Activated CD4-positive, CD25-positive, alpha-beta regulatory T cell treated with anti-CD3 and anti-CD28 coated beads, Interleukin-2, amount 50 U/mL, for 72 hours (primary cell): ENCODE measurements at regions not wholly inside any gene's neighbourhood (a gene's known extent, or its start where the extent isn't known, plus 50 kb on each side); places are given as distances from the start of the nearest gene placed in this dataset.

Experiments used
- DNase-seq: peaks from one replicate; pipeline ENCODE4 v3.0.0; 2021

DNA sequence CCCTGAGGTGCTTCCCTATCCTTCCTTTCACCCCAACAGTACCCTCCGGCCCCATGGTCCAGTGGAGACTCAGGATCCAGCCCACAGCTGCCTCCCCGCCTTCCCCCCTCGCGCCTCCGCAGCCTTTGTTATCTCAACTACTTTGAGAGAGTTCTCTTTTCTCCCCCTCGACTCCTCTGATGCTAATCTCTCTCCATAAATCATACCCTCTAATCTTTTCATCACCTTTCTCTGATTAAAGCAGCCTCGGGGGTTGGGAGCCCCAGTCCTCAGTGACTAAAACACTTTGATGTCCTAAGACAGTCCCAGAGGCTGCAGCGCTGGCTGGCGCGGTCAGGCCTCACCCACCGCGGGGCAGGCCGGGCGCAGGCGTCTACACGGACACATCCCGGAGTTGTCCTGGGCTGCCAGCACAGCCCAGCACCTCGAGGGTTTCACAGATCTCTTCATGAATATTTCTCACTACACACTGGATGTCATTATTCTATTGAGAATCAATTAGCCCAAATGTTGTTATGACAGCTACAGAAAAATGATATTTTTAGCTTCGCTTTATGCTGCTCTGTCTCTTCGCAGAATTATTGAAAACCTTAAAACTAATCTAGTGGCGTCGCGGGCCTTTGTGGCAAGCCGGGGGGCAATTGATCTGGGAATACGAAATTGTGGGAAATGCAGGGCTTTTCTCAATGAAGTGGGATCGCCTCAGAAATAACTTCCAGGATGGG, 289.5 kb downstream of the RRAGC start:
- no peak for DNase-seq

DNA sequence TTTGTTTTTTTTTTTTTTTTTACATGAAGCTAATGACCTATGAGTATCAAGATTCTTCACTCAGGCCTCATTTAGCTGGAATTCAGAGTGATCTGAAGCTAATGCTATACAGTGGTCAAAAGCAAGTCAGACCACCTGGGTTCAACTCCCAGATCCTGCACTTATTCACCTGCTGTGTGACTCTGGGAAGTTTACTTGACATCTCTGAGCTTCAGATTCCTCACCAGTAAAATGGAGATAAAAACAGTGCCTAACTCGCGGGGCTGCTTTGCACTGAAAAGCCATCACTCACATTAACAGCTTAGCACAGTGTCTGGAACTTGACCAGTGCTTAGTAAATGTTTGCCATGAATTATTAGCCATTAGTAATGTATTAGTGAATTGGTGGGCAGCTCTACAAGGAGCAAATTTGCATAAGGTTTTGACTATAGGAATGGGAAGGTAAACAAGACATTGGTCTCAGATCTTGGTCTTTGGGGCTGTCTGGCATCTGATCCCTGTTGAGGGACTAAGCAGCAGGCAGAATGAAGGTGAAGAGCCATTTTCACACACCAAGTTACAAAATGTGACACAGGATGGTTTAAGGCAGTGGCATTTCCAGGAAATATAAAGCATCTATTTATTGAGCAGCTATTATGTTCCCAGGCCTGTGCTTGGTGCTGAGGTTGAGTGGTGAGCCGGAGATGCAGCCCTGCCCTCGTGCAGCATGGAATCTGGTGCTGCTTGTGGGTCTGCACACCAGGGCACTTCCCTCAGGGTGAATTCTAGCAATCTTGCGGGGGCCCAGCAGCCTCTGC, 291.3 kb downstream of the RRAGC start:
- DNase-seq = no peak

DNA sequence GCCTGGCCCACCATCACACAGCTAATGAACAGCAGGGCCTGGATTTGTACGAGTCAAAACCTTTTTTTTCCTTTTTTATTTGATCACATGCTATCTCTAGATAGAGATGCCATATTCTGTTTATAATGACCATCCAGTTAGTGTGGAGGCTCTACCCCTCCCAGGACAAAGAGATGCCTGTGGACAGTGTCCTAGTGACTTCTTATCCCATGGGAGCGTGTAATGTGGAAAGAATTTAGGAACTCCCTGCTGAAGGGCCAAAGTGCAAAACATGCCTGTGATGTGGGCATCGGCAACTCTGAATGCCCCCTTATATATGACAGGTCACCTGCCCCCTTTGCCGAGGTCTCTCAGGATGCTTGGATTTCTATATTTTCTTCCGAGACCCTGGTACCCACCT, 292.2 kb downstream of the RRAGC start:
- no peak for DNase-seq

DNA sequence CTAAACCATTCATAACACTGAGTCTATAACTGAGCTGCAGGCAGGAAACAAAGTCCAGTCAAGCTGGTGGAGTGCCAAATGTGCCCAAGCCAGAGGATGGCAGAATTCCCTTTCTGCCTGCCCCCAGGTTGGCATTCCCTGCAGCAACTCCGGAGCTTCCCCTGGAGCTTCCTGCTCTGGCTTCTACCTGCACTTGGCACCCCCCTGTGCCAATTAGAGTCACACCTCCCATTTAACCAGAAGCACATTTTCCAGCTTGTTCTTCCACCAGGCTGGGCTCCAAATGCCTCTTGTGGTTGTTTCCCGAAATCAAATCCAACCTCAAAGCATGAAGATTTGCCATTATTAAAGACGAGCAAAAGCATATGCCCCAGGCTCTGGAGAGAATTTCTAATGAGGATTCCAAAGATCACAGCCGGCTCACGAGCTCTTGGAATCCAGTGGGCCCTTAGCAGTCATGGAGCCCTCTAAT, 294.5 kb downstream of the RRAGC start:
- no peak for DNase-seq

DNA sequence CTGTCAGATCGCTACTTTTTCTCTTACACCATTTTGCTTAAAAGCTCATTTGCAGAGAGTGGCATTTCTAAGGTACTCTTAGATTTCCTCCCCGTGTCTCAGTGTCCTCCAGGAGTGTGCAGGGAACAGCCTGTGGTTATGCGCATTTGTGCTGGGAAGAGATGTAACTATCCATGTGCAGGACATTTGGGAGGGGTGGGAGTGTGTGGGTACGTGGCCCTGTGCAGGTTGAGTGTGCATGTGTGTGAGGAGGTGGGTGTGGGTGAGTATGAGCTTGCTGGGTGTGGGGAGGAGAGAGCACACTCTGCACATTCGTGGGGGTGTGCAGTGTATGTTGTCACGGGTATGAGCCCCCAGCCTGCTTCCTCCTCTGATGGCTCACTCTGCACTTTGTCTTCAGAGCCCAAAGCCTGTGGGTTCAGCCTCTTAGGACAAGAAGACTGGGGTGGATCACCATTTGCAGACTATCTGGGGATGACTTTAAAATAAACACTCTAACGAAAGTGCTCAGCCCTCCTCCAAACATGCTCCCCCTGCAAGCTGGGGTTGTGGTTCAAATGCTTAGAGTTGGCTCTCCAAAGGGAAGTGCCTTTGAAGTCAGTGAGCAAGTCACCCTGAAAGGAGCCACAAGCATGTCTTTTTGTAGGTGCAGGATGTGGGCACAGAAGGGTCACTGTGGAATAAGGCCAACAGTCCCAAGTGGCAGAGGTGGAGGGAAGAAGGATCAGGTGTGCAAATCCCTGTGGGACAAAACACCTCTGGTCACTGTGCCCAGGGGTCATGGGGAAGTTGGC, 295.4 kb downstream of the RRAGC start:
- DNase-seq = no peak

DNA sequence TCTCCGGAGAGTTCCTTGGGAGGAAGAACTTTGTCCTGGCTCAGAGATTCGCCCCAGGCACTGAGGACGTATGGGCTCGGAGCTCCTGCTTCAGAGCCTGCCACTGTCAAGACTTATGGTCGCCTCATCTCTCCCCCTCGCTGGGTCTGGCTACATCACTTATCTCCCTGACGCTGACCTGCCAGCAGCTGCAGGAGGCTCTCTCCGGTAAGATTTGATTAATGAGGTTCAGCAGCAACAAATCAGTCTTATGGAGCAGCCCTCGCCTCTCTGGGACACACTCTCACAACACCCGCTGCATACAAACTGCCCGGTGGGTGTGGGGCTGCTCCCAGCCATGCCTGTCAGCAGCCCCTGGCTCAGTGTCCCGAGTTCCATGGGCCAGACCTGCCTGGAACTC, 297.8 kb downstream of the RRAGC start:
- no peak for DNase-seq

DNA sequence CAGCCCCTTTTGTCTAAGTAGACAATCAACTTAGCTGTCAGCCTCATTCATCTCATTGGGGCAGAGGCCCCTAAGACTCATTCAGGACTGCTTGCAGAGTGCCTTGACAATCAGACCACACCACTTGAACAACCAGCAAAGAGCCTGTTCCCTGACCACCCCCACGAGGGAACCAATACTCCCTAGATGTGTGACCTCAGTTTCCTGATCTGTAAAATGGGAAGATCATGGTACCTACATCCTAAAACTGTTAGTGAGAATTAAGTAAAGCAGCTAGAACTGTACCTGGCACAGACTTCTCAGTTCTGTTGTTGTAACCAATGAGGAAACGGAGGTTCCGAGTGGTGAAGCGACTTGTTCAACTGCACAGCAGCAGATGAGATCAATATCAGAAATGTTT, 298.5 kb downstream of the RRAGC start:
- DNase-seq = no peak

DNA sequence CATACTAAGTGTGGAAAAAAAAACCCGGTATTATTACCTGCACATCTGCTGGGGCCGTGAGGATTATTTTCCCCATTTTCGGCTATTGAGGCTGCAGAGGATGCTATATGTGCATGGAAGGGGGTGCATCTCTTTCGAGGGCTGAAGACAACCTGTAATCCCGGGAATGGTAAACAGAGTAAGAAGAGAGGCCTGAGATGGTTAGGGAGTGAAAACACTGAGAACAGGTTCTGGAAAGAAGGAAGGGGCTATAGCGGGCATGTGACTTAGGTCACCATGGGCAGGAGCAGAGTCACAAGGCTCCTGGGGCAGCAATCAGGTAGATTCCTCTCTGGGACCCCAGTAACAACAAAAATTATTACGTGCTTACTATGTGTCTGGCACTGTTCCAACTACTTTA, 299.1 kb downstream of the RRAGC start:
- DNase-seq = no peak

DNA sequence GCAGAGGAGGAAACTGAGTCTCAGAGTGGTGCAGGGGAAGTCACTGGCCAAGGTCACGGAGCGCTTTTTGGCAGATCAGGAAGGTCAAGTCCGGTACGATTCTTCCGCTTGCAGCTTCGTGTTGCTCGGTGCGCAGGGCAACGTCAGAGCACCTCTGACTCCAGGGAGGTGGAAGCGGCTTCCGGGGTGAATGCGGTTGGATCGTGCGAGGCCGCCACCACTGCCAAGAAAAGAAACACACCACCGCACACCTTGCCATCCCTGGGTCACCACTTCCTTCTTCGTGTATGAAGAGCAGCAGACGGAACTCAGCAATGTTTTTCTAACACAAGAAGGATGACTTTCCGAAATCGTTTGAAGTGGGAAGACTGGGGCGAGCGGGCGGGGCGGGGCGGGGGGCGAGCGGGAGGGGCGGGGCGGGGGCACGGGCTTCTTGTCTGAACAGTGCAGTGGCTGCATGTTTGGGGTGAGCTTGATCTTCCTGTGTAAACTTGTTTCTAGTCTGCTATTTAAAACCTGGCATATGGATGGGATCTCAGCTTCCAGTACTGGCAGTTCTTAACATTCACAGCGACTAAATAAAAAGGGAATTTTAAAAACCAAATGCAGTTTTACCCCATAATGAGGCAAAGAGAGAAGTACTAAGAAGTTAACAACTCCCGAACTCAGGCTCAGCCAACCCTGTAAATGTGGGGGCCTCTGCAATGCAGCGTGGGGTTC, 300.0 kb downstream of the RRAGC start:
- peak; percentile 79 for DNase-seq

DNA sequence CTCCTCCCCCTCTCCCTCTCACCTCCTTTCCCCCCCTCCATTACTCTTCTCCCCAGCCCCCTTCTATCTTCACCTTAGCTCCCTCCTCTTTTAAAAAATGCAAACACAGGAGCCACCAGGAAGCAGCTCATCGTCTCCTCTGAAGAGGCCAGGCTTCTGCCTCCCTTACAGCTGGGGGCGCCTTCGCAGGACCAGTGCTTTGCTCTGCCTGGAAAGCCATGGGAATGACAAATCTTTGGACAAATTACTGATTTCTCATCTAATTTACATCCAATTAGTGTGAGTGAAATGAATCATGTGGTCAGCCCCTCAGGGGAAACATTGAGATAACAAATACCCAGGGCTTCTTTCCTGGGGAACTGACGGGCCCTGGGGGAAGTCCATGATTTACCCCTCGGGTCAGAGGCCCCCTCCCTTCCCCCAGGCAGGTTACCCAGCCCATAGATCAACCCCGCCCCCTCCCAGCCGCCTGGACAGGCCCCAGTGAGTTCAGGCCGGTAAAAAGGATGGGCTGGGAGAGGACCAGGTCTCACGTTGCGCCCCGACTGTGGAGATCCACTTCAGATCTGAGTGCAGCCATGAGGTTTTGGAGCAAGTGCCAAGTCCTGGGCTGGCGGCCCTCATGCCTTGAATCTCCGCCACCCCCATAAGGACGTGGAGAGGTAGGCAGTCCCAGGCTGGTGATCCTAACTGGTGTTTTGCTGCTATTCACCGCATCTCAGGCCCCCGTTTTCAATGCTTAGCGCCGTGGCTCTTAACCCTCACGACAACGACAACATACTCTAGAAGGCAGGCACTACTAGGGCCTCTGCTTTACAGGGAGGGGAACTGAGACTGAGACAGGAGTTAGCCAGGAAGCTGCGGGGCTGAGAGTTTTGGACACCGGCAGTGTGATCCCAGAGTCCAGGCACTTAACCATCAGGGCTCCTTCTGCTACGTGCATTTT, 300.8 kb downstream of the RRAGC start:
- DNase-seq = no peak

DNA sequence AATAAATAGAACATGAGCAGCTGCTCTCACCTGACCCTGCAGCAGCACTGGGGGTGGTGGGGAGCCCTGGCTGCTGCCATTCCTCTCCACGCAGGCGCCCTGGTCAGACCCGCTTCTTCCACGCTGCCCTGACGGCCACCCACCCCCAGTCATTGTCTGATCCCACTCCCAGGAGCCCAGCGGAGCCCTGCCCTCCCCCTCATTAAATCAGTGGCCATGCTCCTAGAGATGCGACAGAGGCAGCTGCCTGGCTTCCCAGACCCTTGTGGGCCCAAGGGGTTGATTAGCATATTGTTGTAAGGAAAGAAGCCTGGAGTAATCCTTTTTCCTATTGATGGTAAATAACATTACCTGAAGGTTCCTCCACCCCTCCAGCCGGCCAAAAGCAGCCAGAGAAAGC, 301.5 kb downstream of the RRAGC start:
- no peak for DNase-seq

DNA sequence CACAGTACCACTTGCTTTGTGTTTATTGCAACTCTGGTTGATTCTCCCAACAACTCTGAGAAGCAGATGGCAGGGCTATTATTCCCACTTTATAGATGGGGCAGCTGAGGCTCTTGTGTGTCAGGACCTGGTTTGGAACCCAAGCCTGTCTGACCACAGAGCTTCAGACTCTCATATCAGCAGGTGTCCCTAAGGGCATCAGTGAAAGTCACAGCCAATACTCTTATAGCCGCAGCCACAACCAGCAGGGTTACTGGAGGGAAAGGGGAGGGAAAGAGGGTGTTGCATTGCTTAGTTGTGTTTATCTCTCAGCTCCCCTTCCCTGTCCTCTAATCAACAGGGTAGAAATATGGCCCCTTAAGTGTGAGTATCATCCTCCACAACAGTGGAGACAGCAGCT, 304.0 kb downstream of the RRAGC start:
- no peak for DNase-seq

DNA sequence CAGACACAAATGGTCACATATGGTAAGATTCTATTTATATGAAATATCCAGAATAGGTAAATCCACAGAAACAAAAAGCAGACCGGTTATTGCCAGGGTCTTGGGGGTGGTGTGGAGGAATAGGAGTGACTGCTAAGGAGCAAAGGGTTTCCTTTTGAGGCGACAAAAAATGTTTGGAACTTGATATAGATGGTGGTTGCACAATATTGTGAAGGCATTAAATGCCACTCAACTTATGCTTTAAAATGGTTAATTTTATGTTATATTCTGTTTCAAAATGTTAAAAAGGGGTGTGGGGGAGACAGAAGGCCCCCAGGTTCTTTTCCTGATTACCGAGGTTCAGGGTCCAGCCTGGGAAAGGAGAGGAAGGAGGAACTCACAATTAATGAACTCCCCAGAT, 304.4 kb downstream of the RRAGC start:
- no peak for DNase-seq

DNA sequence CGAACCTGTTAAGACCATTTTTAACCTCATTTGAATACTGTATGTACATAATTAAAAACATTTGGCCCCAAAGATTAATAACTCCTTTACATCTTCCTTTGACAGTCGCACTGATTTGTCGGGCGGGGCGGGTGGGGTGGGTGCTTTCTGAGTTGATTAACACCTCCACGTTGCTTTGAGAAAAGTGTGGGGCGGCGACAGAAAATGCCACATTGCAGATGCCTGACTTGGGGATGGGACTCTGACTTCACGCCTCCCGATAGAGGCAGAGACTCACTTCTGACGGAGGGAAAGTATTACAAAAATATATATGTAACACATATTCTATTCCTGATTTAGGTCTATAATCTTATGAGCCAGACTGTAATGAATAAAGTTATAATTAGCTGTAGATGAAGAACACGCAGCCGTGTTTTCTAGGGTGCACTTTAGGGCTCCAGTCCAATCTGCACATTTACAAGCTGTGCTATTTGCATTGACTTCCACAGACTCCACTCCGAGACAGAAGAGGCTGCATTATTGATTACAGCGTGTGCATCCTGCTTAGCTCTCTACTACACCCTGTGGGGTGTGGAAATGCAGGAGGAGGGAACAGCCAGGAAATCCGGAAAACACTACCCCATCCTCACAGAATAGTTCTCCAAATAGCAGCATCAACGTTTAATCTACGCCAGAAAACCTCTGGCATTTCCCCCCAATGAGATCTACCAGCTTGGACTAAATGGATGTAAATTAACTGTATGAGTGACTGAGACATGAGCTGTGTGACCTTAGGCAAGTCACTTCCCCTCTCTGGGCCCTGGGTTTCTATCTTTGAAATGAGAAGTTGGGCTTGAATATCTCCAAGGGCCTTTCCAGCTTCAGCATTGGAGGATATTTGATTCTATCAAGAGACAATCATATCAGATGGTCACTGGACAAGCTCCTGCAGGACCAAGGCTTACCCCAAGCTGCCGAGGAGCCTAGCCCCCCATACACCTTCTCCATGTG, 308.0 kb downstream of the RRAGC start:
- no peak for DNase-seq

DNA sequence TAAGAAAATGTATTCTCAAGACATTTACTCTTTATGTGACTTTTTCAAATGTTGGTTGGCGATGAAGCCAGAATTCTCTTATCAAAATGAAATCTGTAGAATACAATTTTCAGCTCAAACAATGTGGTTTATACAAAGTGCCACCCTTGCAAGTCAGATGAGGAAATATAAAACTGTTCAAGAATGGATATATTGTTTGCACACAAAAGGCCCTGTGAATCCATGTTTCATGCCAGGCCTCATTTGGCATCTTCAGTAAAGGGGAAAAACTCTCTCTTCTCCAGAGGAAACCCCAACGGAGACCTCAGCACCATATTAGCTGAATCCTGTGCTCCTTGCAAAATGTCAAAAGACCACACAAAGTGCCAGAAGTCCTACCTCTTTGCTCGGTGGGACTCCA, 310.4 kb downstream of the RRAGC start:
- no peak for DNase-seq

DNA sequence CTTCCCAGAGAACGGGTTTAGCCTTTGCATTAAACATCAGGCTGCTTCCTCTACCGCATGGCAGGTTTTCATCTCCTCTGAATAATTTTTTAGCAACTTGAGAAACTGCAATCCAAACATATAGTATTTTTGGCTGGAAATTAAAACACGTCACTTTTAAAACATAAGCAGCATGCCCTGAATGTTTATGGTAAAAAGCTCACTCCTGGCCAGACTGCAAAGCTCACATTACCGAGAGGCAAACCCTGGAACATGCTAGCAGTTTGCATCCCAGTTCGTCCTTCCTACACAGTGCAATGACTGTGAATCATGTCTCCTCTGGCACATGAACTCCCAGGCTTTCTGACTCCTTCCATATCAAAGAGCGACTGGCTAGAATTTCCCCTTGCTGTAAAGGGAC, 312.3 kb downstream of the RRAGC start:
- DNase-seq = no peak

DNA sequence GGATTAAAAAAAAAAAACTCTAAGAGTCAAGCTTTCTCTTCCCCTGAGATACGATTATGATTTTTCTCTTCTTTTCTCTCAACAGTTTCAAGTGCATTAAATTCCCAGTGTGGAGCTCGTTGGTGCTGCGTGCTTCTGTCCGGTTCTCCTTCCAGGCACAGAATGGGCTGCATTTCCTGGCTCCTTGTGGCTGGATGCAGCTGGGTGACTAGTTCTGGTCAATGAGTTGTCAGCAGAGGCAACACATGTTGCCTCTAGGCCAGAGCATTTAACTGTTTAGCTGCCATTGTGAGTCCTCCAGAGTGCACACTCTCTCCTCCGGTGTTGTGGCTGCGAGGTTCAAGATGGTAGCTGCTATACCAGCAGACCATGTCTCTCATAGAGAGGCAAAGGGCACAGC, 312.9 kb downstream of the RRAGC start:
- no peak for DNase-seq

DNA sequence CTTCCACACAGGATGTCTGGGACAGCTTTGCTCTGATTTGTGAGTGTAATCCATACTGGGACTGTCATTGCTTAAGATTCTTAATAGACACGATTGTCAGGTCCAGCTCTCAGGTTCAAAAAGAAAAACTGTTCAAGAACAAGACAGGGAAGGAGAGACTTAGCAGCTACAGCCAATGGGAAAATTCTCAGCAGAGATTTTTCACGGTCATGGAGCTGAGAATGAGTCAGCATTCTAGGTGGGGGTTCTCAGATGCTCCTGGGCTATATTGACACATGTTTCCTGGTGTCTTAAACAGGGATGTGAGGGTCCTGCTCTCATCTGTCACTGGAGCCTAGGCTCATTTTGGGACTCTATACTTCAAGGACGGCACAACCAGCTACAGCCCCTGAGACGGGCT, 318.3 kb downstream of the RRAGC start:
- DNase-seq = no peak

DNA sequence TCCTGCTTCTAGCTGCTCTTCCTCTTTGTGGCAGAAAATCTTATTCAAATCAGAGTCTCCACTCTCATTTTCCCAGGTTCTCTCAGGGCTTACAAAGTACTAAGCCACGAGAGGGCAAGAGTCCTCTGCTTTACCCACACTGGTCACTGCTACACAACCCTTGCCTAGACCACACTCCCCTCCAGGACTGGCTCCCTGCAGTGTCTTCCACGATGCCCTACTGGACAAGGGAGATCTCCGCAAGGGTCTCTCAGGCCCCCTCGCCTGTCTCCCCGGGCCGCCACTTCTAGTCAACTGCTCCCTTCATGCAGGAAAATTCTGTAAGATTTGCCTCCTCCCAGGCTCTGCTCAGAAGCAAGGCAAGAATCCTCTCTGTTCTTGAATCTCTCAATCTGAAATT, 319.6 kb downstream of the RRAGC start:
- no peak for DNase-seq

DNA sequence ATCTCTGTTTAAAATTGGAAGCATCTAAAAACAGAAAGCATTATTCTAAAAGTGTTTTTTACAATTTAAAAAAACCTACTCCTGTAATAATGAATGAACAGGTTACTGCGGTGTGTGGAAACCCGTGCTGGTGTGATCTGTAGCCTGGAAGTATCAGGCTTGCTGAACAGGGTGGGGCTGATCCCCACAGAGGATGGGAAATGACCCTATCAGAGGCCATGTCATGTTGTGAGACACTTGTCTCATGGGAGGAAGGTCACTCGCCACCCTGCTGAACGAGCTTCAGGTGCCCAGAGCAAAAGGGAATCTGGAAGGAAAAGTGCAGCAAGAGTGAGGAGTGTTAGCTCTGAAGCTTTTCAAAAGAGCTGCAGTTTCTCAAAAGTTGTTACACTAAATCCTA, 320.7 kb downstream of the RRAGC start:
- DNase-seq = no peak

DNA sequence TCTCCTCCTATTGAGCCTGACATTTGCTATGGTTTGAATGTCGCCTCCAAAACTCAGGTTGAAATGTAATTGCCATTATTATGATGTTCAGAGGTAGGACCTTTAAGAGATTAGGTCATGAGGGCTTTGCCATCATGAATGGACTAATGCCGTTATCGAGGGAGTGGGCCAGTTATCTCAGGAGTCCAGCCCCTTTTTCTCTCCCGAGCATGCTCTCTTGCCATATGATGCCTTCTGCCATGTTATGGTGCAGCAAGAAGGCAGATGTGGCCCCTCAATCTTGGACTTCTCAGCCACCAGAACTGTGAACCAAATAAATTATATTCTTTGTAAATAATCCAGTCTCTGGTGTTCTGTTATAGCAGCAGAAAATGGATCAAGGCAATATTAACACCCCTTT, 323.5 kb downstream of the RRAGC start:
- DNase-seq = no peak
